Putamen (tissue), 1 donor: ENCODE measurements at regions not wholly inside any gene's neighbourhood (a gene's known extent, or its start where the extent isn't known, plus 50 kb on each side); places are given as distances from the start of the nearest gene placed in this dataset.
"Not testable (repeated sequence)": the region's sequence is repeated elsewhere in the genome, so short reads cannot be mapped to it uniquely, and the experiment has no call there.

Source experiments
- DNase-seq: peaks from one replicate; pipeline ENCODE4 v3.0.0-alpha.2; 2016; ENCODE audit warnings: low spot score

- no peak for DNase-seq
Measured at GRCh38 chr3:118772036-118772435, 262.6 kb downstream of the IGSF11 start.

- DNase-seq, result no peak
Measured at GRCh38 chr3:118772547-118773011, 262.1 kb downstream of the IGSF11 start.

- DNase-seq, result no peak
Measured at GRCh38 chr3:118775021-118775420, 259.6 kb downstream of the IGSF11 start.

GRCh38 chr3:118778201-118778600 lies 256.4 kb downstream of the IGSF11 start:
- no peak for DNase-seq

- DNase-seq, result no peak
Measured at GRCh38 chr3:118781232-118781631, 253.4 kb downstream of the IGSF11 start.

- no peak for DNase-seq
Measured at GRCh38 chr3:118781839-118782238, 252.8 kb downstream of the IGSF11 start.

GRCh38 chr3:118782755-118783202 lies 251.9 kb downstream of the IGSF11 start:
- DNase-seq, result no peak

- DNase-seq, result no peak
Measured at GRCh38 chr3:118785415-118785814, 249.2 kb downstream of the IGSF11 start.

- no peak for DNase-seq
Measured at GRCh38 chr3:118791246-118791645, 243.4 kb downstream of the IGSF11 start.

GRCh38 chr3:118792191-118792590 lies 242.5 kb downstream of the IGSF11 start:
- DNase-seq, result no peak

GRCh38 chr3:118793176-118793575 lies 241.5 kb downstream of the IGSF11 start:
- no peak for DNase-seq

GRCh38 chr3:118799303-118799702 lies 235.3 kb downstream of the IGSF11 start:
- DNase-seq, result no peak

GRCh38 chr3:118801899-118802298 lies 232.7 kb downstream of the IGSF11 start:
- no peak for DNase-seq

- no peak for DNase-seq
Measured at GRCh38 chr3:118802325-118803095, 232.1 kb downstream of the IGSF11 start.

- no peak for DNase-seq
Measured at GRCh38 chr3:118803096-118803476, 231.6 kb downstream of the IGSF11 start.

- DNase-seq, result no peak
Measured at GRCh38 chr3:118805007-118805406, 229.6 kb downstream of the IGSF11 start.

GRCh38 chr3:118806423-118806822 lies 228.2 kb downstream of the IGSF11 start:
- DNase-seq, result no peak

- DNase-seq, result not testable (repeated sequence)
Measured at GRCh38 chr3:118807349-118807748, 227.3 kb downstream of the IGSF11 start.

GRCh38 chr3:118808723-118809122 lies 225.9 kb downstream of the IGSF11 start:
- DNase-seq, result no peak

- no peak for DNase-seq
Measured at GRCh38 chr3:118809696-118810498, 224.7 kb downstream of the IGSF11 start.

GRCh38 chr3:118810499-118811035 lies 224.1 kb downstream of the IGSF11 start:
- no peak for DNase-seq

- no peak for DNase-seq
Measured at GRCh38 chr3:118811236-118811732, 223.4 kb downstream of the IGSF11 start.

GRCh38 chr3:118813472-118813871 lies 221.2 kb downstream of the IGSF11 start:
- DNase-seq, result no peak
